ENCODE measurements at regions not wholly inside any gene's neighbourhood (a gene's known extent, or its start where the extent isn't known, plus 50 kb on each side); places are given as distances from the start of the nearest gene placed in this dataset.

DNA sequence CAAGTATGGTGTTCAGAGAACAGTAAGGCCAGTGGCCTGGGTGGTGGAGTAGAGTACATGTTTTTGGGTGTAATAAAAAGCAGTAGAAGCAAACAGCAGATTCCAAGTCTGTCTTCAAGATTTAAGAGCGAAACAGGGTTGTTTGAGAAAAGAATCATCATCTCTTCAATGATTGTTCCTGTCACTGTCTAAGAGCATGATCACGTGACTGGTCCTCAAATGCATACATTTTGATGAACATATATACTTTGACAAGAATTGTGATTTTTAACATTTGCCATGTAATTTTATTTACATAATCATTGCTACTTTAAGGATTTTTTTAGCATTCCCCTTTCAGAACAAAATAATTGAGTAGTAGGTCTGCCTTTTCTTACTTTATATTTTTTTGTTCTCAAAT lies 252.6 kb upstream of the GPR101 start:
- no peak overlapping the region for H3K27ac Mint-ChIP-seq (ENCODE audit: unreplicated experiment)
- H3K4me3 Mint-ChIP-seq (ENCODE audit: unreplicated experiment) = no peak overlapping the region
- H3K27ac ChIP-seq (ENCODE audit: low read depth, low read length) = no peak overlapping the region
- peaks cover 3% of the 10 kb centered on the region for H3K27me3 Mint-ChIP-seq (ENCODE audit: low read depth, unreplicated experiment)
- H3K9me3 ChIP-seq (ENCODE audit: insufficient read depth, low read depth, low read length) = no peaks in the 10 kb centered on the region
- FAIRE-seq (no peak), DNase-seq (ENCODE audit: low read depth) (no peak)
- no peak for TF ChIP-seq EZH2 (IDR thresholded peaks at IDR 0.05; ENCODE audit: insufficient read depth, low read length)
- H3K36me3 ChIP-seq (ENCODE audit: insufficient read depth, low read length) = no peaks in the 10 kb centered on the region
- H4K20me1 ChIP-seq (ENCODE audit: insufficient read depth, low read length) = no peaks in the 10 kb centered on the region
- no peak overlapping the region for H2AFZ ChIP-seq (ENCODE audit: low read depth, low read length)
- no peaks in the 10 kb centered on the region for H3K27me3 ChIP-seq (ENCODE audit: insufficient read depth, low read length)
- peaks cover 2% of the 10 kb centered on the region for H3K9me3 Mint-ChIP-seq (ENCODE audit: unreplicated experiment)
- no peaks in the 10 kb centered on the region for H3K4me1 ChIP-seq (ENCODE audit: insufficient read depth, low read length)
- H3K4me1 Mint-ChIP-seq (ENCODE audit: low read depth, unreplicated experiment) = no peaks in the 10 kb centered on the region
- H3K79me2 ChIP-seq (ENCODE audit: insufficient read depth, low read length) = no peaks in the 10 kb centered on the region
- H3K9ac ChIP-seq (ENCODE audit: low read length) = no peak overlapping the region
- H3K4me2 ChIP-seq (ENCODE audit: low read length) = no peak overlapping the region
- no peaks in the 10 kb centered on the region for H3K36me3 Mint-ChIP-seq (ENCODE audit: low read depth, unreplicated experiment)
- H3K4me3 ChIP-seq (ENCODE audit: insufficient read depth, low read depth, low read length) = no peak overlapping the region

DNA sequence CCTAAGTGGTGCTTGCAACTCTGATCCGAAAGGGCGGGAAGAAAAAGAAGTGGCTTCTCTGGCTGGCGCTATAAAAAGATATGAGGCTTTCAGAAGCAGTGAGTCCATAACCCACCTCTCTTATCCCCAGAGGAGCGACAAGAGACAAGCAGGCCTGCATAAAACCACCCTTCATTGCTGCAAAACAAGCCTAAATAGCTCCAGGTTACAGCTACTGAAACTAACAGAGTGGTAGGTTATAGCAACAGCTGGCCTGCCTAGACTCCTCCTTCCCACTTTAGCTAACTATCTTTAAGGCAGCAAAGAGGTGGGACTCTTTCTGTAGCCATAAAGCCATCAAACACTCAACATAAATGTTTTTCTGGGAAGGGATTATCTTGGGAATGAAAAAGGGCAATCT lies 245.0 kb upstream of the GPR101 start:
- Histone ChIP-seq H3K4me1 (ENCODE audit: insufficient read depth, low read length) (no peaks in the 10 kb centered on the region), H3K36me3 (ENCODE audit: insufficient read depth, low read length) (no peaks in the 10 kb centered on the region), H3K9me3 (ENCODE audit: insufficient read depth, low read depth, low read length) (no peaks in the 10 kb centered on the region), H2AFZ (ENCODE audit: low read depth, low read length) (no peak overlapping the region), H3K27me3 (ENCODE audit: insufficient read depth, low read length) (no peaks in the 10 kb centered on the region), H4K20me1 (ENCODE audit: insufficient read depth, low read length) (no peaks in the 10 kb centered on the region), H3K4me3 (ENCODE audit: insufficient read depth, low read depth, low read length) (no peak overlapping the region), H3K27ac (ENCODE audit: low read depth, low read length) (no peak overlapping the region), H3K9ac (ENCODE audit: low read length) (no peak overlapping the region), H3K79me2 (ENCODE audit: insufficient read depth, low read length) (no peaks in the 10 kb centered on the region), H3K4me2 (ENCODE audit: low read length) (no peak overlapping the region)
- Mint-ChIP-seq H3K27ac (ENCODE audit: unreplicated experiment) (no peak overlapping the region), H3K27me3 (ENCODE audit: low read depth, unreplicated experiment) (peaks cover 2% of the 10 kb centered on the region), H3K4me1 (ENCODE audit: low read depth, unreplicated experiment) (no peaks in the 10 kb centered on the region), H3K9me3 (ENCODE audit: unreplicated experiment) (no peaks in the 10 kb centered on the region), H3K4me3 (ENCODE audit: unreplicated experiment) (no peak overlapping the region), H3K36me3 (ENCODE audit: low read depth, unreplicated experiment) (no peaks in the 10 kb centered on the region)
- DNase-seq (ENCODE audit: low read depth) (no peak), FAIRE-seq (peak; percentile 41)
- TF ChIP-seq, protein P1, sequence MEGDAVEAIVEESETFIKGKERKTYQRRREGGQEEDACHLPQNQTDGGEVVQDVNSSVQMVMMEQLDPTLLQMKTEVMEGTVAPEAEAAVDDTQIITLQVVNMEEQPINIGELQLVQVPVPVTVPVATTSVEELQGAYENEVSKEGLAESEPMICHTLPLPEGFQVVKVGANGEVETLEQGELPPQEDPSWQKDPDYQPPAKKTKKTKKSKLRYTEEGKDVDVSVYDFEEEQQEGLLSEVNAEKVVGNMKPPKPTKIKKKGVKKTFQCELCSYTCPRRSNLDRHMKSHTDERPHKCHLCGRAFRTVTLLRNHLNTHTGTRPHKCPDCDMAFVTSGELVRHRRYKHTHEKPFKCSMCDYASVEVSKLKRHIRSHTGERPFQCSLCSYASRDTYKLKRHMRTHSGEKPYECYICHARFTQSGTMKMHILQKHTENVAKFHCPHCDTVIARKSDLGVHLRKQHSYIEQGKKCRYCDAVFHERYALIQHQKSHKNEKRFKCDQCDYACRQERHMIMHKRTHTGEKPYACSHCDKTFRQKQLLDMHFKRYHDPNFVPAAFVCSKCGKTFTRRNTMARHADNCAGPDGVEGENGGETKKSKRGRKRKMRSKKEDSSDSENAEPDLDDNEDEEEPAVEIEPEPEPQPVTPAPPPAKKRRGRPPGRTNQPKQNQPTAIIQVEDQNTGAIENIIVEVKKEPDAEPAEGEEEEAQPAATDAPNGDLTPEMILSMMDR (IDR thresholded peaks at IDR 0.05; ENCODE audit: insufficient read depth, low read depth, low read length) = no peak
- TF ChIP-seq EZH2 (IDR thresholded peaks at IDR 0.05; ENCODE audit: insufficient read depth, low read length) = no peak

DNA sequence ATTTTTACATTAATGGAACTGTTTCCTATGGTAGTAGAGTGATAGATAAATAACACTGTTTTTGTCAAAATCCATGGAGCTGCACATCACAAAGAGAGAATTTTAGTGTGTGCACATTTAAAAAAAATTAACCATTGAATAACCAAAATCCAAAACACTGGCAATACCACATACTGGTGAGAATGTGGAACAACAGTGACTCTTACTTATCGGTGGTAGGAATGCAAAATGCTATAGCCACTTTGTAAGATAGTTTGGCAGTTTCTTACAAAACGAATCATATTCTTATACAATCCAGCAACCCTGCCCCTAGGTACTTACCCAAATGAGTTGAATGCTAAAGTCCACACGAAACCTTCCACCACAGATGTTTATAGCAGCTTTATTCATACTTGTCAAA lies 229.6 kb upstream of the GPR101 start:
- no peaks in the 10 kb centered on the region for H3K27me3 Mint-ChIP-seq (ENCODE audit: low read depth, unreplicated experiment)
- Histone ChIP-seq H3K4me2 (ENCODE audit: low read length) (no peak overlapping the region), H3K4me3 (ENCODE audit: insufficient read depth, low read depth, low read length) (no peak overlapping the region), H3K36me3 (ENCODE audit: insufficient read depth, low read length) (no peaks in the 10 kb centered on the region), H3K27me3 (ENCODE audit: insufficient read depth, low read length) (no peaks in the 10 kb centered on the region), H3K9ac (ENCODE audit: low read length) (no peak overlapping the region), H3K79me2 (ENCODE audit: insufficient read depth, low read length) (no peaks in the 10 kb centered on the region), H3K9me3 (ENCODE audit: insufficient read depth, low read depth, low read length) (no peaks in the 10 kb centered on the region), H2AFZ (ENCODE audit: low read depth, low read length) (no peak overlapping the region), H4K20me1 (ENCODE audit: insufficient read depth, low read length) (no peaks in the 10 kb centered on the region), H3K27ac (ENCODE audit: low read depth, low read length) (no peak overlapping the region), H3K4me1 (ENCODE audit: insufficient read depth, low read length) (no peaks in the 10 kb centered on the region)
- H3K4me1 Mint-ChIP-seq (ENCODE audit: low read depth, unreplicated experiment) = no peaks in the 10 kb centered on the region
- no peaks in the 10 kb centered on the region for H3K36me3 Mint-ChIP-seq (ENCODE audit: low read depth, unreplicated experiment)
- TF ChIP-seq, protein P1 (IDR thresholded peaks at IDR 0.05; ENCODE audit: insufficient read depth, low read depth, low read length) = no peak
- no peak for TF ChIP-seq EZH2 (IDR thresholded peaks at IDR 0.05; ENCODE audit: insufficient read depth, low read length)
- DNase-seq (ENCODE audit: low read depth) (no peak), FAIRE-seq (peak; percentile 43)
- H3K27ac Mint-ChIP-seq (ENCODE audit: unreplicated experiment) = no peak overlapping the region
- no peaks in the 10 kb centered on the region for H3K9me3 Mint-ChIP-seq (ENCODE audit: unreplicated experiment)
- H3K4me3 Mint-ChIP-seq (ENCODE audit: unreplicated experiment) = no peak overlapping the region
